Activated B cell treated with CpG ODN at 0.5 μM for 24 hours (primary cell): ENCODE measurements at regions not wholly inside any gene's neighbourhood (a gene's known extent, or its start where the extent isn't known, plus 50 kb on each side); places are given as distances from the start of the nearest gene placed in this dataset.

Experiments
- ATAC-seq: fragments of 200-7000 bp; cut with Tn5 transposase; one replicate; pipeline ENCODE4 v1.10.0; 2021; ENCODE audit warnings: low read depth, mild to moderate bottlenecking, moderate library complexity
- CTCF ChIA-PET: fragments of 350-600 bp; sonication (Branson Sonifier 250); formaldehyde crosslinking; loops from one replicate; lab custom pipeline; 2021; ENCODE audit warnings: antibody characterized with exemption; lab: Charles Lee
- POLR2A ChIA-PET: fragments of 350-600 bp; sonication (Branson Sonifier 250); formaldehyde crosslinking; loops from one replicate; lab custom pipeline; 2021; ENCODE audit warnings: antibody characterized with exemption; lab: Charles Lee
- DNase-seq: peaks from one replicate; pipeline ENCODE4 v3.0.0; 2022
- H3K27ac Mint-ChIP-seq: one replicate; pipeline ENCODE4 v1.8.0; 2020; ENCODE audit warnings: mixed read lengths
- H3K27me3 Mint-ChIP-seq: one replicate; pipeline ENCODE4 v1.8.0; 2021; ENCODE audit warnings: mixed read lengths
- H3K36me3 Mint-ChIP-seq: one replicate; pipeline ENCODE4 v1.8.0; 2021; ENCODE audit warnings: low read depth, mixed read lengths
- H3K4me1 Mint-ChIP-seq: one replicate; pipeline ENCODE4 v1.8.0; 2021; ENCODE audit warnings: mixed read lengths
- H3K4me3 Mint-ChIP-seq: one replicate; pipeline ENCODE4 v1.8.0; 2020; ENCODE audit warnings: mild to moderate bottlenecking, mixed read lengths
- H3K9me3 Mint-ChIP-seq: one replicate; pipeline ENCODE4 v1.8.0; 2020; ENCODE audit warnings: mixed read lengths
- intact Hi-C: fragments of 100-400 bp; cut with micrococcal nuclease; formaldehyde crosslinking; loops from one replicate; pipeline ENCODE4 v1.15.1; 2024
- TF ChIP-seq, protein P1 (sequence below): fragments of 200-600 bp; IDR thresholded peaks from one replicate; pipeline ENCODE4 v1.8.0; 2022; ENCODE audit warnings: antibody characterized with exemption, mild to moderate bottlenecking

DNA sequence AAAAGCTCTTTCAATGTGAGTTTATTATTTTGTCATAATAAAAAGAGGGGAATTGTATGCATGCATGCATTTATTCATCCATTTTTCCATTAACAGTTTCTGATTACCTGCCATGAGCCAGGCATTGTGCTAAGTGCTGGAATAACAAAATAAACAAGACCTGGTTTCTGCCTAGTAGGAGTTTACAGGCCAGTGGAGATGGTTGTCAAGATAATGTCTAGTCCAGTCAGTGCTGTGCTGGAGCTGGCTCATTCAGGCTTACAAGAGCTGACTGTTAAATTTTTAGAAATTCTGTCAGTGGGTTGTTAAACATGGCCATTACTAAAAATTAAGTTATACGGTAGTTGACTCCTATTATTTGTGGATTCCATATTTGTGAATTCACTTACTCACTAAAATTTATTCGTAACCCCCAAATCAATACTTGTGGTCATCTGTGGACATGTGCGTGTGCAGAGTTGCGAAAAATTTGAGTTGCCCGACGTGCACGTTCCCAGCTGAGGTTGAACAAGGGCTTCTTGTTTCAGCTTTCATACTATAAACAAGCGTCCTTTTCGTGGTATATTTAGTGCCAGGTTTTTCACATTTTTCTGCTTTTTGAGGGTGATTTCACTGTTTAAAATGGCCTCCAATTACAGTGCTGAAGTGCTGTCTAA lies 172.3 kb upstream of the RPS6KA3 start:
- H3K4me3 Mint-ChIP-seq: no peak overlapping the region
- intact Hi-C loops: no loop called here
- TF ChIP-seq, protein P1, sequence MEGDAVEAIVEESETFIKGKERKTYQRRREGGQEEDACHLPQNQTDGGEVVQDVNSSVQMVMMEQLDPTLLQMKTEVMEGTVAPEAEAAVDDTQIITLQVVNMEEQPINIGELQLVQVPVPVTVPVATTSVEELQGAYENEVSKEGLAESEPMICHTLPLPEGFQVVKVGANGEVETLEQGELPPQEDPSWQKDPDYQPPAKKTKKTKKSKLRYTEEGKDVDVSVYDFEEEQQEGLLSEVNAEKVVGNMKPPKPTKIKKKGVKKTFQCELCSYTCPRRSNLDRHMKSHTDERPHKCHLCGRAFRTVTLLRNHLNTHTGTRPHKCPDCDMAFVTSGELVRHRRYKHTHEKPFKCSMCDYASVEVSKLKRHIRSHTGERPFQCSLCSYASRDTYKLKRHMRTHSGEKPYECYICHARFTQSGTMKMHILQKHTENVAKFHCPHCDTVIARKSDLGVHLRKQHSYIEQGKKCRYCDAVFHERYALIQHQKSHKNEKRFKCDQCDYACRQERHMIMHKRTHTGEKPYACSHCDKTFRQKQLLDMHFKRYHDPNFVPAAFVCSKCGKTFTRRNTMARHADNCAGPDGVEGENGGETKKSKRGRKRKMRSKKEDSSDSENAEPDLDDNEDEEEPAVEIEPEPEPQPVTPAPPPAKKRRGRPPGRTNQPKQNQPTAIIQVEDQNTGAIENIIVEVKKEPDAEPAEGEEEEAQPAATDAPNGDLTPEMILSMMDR: no peak
- no peaks in the 10 kb centered on the region for H3K4me1 Mint-ChIP-seq
- CTCF ChIA-PET: no interaction called here
- DNase-seq (no peak), ATAC-seq (no peak)
- POLR2A ChIA-PET: no interaction called here
- no peaks in the 10 kb centered on the region for H3K36me3 Mint-ChIP-seq
- no peak overlapping the region for H3K27ac Mint-ChIP-seq
- no peaks in the 10 kb centered on the region for H3K27me3 Mint-ChIP-seq
- no peaks in the 10 kb centered on the region for H3K9me3 Mint-ChIP-seq

DNA sequence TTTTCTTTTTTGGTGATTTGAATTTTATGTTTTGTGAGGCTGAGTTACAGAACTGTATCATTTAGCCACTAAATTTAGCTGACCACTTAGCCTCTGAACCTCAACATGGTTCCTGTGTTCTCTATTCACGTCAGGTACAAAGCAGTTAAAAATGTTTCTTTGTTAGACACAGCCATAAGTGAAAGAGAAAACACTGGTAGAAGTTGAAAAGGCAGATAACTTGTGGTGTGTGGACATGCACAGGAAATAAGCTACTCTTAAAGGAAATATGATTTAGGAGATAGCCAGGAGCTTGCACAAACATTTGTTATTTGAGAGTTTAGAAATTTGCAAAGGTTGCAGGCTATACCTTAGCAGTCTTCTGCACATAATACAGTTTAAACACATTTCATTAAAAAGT lies 171.0 kb upstream of the RPS6KA3 start:
- peaks cover 8% of the 10 kb centered on the region for H3K4me1 Mint-ChIP-seq

DNA sequence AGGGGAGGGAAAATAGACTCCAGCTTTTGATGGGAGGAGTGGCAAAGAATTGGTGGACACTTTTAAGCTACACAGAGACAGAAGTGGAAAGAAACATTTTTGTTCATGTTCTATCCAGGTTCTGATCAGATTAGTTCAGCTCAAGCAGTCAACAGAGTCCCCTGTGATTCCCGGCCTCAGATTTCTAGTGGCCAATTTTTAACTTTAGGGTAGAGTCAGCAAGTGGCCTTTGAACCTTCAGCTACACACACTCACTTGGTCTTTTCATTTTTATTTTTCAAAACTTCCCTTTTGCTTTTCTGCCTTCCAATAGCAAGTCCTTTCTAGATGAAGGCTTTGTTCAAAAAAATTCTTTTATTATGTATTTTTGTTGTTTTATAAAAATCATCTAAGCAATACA lies 169.2 kb upstream of the RPS6KA3 start:
- H3K4me1 Mint-ChIP-seq: peaks cover 8% of the 10 kb centered on the region
- H3K27me3 Mint-ChIP-seq: no peaks in the 10 kb centered on the region
- ChIA-PET POLR2A (no interaction called here), CTCF (no interaction called here)
- intact Hi-C loops: no loop called here
- H3K27ac Mint-ChIP-seq: no peak overlapping the region
- H3K9me3 Mint-ChIP-seq: no peaks in the 10 kb centered on the region
- ATAC-seq (no peak), DNase-seq (no peak)
- H3K4me3 Mint-ChIP-seq: no peak overlapping the region
- H3K36me3 Mint-ChIP-seq: no peaks in the 10 kb centered on the region
- TF ChIP-seq, protein P1: no peak

More for the DNA sequence above, 171.0 kb upstream of the RPS6KA3 start:
- no peaks in the 10 kb centered on the region for H3K27me3 Mint-ChIP-seq
- DNase-seq: no peak
- CTCF ChIA-PET: interaction anchor here (1.8 kb wide), 1 partner anchor 185 kb away, joined by 5 read pairs; no protein-coding TSS in a partner anchor
- no peaks in the 10 kb centered on the region for H3K9me3 Mint-ChIP-seq
- H3K27ac Mint-ChIP-seq: no peak overlapping the region
- intact Hi-C loops: no loop called here
- H3K4me3 Mint-ChIP-seq: no peak overlapping the region
- TF ChIP-seq, protein P1: no peak
- H3K36me3 Mint-ChIP-seq: no peaks in the 10 kb centered on the region
- ATAC-seq: no peak
- POLR2A ChIA-PET: no interaction called here

DNA sequence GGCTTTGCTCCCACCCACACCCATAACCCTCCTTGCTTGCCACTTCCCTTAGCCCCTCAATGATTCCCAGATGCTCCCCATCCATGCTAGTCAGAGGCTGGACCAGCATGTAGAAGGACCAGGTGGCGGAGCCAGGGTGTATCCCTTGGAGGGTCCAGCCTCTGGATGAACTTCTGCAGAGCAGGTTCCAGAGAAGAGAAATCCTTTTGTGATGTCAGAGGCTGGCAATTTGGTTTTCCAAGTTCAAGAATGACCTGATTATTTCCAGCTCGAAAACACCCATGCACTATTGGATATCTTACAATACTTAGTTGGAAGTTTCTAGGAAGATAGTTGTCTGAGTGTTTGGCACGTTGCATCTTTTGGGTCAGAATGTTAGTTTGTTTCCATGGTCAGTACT lies 168.3 kb upstream of the RPS6KA3 start:
- H3K27me3 Mint-ChIP-seq: no peaks in the 10 kb centered on the region
- DNase-seq (no peak), ATAC-seq (no peak)
- H3K9me3 Mint-ChIP-seq: no peaks in the 10 kb centered on the region
- H3K4me1 Mint-ChIP-seq: peaks cover 8% of the 10 kb centered on the region
- H3K36me3 Mint-ChIP-seq: no peaks in the 10 kb centered on the region
- no peak overlapping the region for H3K4me3 Mint-ChIP-seq
- intact Hi-C loops: no loop called here
- ChIA-PET POLR2A (no interaction called here), CTCF (interaction anchor here (0.8 kb wide), 1 partner anchor 182 kb away, joined by 3 read pairs; no protein-coding TSS in a partner anchor)
- no peak overlapping the region for H3K27ac Mint-ChIP-seq
- TF ChIP-seq, protein P1: no peak

DNA sequence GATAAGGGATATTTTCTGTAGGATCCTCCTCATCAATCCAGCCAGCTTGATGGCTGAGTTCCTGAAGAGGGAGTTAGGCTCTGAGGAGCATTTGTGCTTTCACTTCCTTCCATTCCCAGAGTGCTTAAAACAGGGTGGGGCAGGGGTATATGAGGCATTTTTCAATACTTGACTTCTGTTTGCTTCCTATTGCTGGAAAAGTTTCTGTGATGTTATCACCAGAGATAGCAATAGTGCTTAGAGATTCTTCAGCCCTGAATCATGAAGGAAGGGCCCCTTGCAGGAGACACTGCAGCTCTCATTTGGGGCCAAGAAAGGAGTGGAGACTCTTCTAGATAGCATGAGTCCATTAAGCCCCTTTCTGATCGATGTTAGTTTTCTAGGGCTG lies 166.7 kb upstream of the RPS6KA3 start:
- TF ChIP-seq, protein P1: no peak
- CTCF ChIA-PET: no interaction called here
- Mint-ChIP-seq H3K4me3 (no peak overlapping the region), H3K4me1 (peaks cover 8% of the 10 kb centered on the region), H3K9me3 (no peaks in the 10 kb centered on the region), H3K27ac (no peak overlapping the region), H3K36me3 (no peaks in the 10 kb centered on the region), H3K27me3 (no peaks in the 10 kb centered on the region)
- intact Hi-C loops: no loop called here
- DNase-seq (no peak), ATAC-seq (no peak)
- POLR2A ChIA-PET: no interaction called here
